ENCODE measurements at regions not wholly inside any gene's neighbourhood (a gene's known extent, or its start where the extent isn't known, plus 50 kb on each side); places are given as distances from the start of the nearest gene placed in this dataset.
"Not testable (repeated sequence)": the region's sequence is repeated elsewhere in the genome, so short reads cannot be mapped to it uniquely, and the experiment has no call there.

DNA sequence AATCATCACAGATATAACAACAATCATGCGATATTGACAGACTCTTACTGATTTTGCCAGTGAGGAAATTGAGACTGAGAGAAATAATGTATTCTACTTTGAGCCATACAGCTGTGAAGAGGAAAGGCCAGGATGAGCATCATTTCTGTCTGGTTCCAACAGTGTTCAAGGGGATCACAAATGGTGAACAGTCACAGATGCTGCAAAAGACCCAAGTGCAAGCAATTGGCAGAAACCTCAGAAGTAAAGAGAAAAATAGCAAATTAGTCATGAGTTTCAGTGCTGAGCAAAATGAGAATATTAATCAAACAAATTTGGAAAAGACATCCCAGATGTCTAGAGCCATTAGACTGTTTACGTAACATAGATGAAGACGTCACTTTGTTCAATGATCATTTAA is 114.1 kb downstream of the RAB38 start:
- Histone ChIP-seq H3K27me3 (ENCODE audit: low read depth) (no peaks in the 10 kb centered on the region), H3K27ac (no peak overlapping the region), H3K9me3 (no peaks in the 10 kb centered on the region), H3K36me3 (no peaks in the 10 kb centered on the region), H3K4me3 (no peak overlapping the region), H3K4me1 (no peaks in the 10 kb centered on the region)
- TF ChIP-seq CTCF (IDR thresholded peaks at IDR 0.05): no peak
- DNase-seq: no peak
- intact Hi-C loops (cut with DNase I): no loop called here
- ATAC-seq: no peak

- ATAC-seq: no peak
- no peaks in the 10 kb centered on the region for H3K4me1 ChIP-seq
- no peaks in the 10 kb centered on the region for H3K9me3 ChIP-seq
- no peak for TF ChIP-seq CTCF (IDR thresholded peaks at IDR 0.05)
- no peak overlapping the region for H3K4me3 ChIP-seq
- no peaks in the 10 kb centered on the region for H3K27me3 ChIP-seq (ENCODE audit: low read depth)
- intact Hi-C loops (cut with DNase I): no loop called here
- H3K36me3 ChIP-seq: no peaks in the 10 kb centered on the region
- H3K27ac ChIP-seq: no peak overlapping the region
- DNase-seq: no peak
These were observed 115.9 kb downstream of the RAB38 start for GRCh38 chr11:88059326-88059725.

DNA sequence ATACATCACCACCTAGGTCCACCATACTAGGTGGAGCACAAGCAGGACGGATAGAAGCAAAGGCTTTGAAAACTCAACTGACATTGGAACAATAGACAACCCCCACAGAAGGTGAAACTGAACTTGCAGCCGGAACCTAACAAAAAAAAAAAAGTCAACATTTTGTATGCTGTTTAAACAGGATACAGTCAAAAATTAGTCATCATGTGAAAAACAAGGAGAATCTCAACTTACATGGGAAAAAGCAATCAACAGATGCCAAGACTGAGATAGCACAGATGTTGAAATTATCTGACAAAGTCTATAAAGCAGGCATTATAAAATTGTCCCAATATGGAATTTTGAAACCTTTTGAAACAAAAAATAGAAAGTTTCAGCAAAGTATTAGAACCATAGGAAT is 123.8 kb downstream of the RAB38 start:
- TF ChIP-seq CTCF (IDR thresholded peaks at IDR 0.05): no peak
- ATAC-seq: no peak
- intact Hi-C loops (cut with DNase I): no loop called here

DNA sequence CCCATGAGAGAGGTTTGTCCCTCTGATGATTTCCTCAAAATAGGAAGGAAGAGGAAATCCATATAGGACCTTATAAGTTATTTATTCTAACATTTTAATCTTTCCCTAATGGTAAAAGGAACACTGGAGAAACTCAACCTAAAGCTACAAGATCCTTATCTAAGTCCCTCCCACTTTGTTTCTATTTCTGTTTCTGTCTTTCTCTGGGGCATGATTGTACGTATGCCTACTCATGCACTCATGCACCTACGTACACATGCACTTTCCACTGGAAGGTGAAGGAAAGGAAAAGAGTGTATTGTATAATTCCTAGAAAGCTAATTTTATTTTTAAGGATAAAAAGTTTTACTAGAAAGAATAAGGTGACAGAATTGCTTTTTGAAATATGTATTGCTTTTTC is 125.0 kb downstream of the RAB38 start:
- H3K27ac ChIP-seq: no peak overlapping the region
- ATAC-seq (no peak), DNase-seq (no peak)
- H3K4me3 ChIP-seq: no peak overlapping the region
- H3K4me1 ChIP-seq: no peaks in the 10 kb centered on the region
- intact Hi-C loops (cut with DNase I): no loop called here
- H3K9me3 ChIP-seq: no peaks in the 10 kb centered on the region
- no peaks in the 10 kb centered on the region for H3K36me3 ChIP-seq
- no peaks in the 10 kb centered on the region for H3K27me3 ChIP-seq (ENCODE audit: low read depth)
- no peak for TF ChIP-seq CTCF (IDR thresholded peaks at IDR 0.05)

More for the DNA sequence above, 123.8 kb downstream of the RAB38 start:
- Histone ChIP-seq H3K9me3 (no peaks in the 10 kb centered on the region), H3K4me3 (no peak overlapping the region), H3K27ac (no peak overlapping the region), H3K36me3 (no peaks in the 10 kb centered on the region), H3K4me1 (no peaks in the 10 kb centered on the region), H3K27me3 (ENCODE audit: low read depth) (no peaks in the 10 kb centered on the region)
- DNase-seq: no peak

DNA sequence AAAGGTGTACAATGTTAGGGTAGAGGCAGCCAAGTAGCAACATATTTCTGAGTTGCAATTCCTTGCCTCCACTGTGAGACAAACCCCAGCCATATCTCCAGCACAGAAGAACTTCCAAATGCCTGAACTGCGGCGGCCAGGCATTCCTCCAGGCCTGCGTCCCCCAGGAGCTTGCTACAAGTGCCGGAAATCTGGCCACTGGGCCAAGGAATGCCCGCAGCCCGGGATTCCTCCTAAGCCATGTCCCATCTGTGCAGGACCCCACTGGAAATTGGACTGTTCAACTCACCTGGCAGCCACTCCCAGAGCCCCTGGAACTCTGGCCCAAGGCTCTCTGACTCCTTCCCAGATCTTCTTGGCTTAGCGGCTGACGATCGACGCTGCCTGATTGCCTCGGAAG is 130.0 kb downstream of the RAB38 start:
- H3K9me3 ChIP-seq; H3K4me1 ChIP-seq; H3K36me3 ChIP-seq; H3K27ac ChIP-seq; DNase-seq; intact Hi-C loops (cut with DNase I); ATAC-seq; H3K4me3 ChIP-seq; H3K27me3 ChIP-seq (ENCODE audit: low read depth): not testable (repeated sequence)

DNA sequence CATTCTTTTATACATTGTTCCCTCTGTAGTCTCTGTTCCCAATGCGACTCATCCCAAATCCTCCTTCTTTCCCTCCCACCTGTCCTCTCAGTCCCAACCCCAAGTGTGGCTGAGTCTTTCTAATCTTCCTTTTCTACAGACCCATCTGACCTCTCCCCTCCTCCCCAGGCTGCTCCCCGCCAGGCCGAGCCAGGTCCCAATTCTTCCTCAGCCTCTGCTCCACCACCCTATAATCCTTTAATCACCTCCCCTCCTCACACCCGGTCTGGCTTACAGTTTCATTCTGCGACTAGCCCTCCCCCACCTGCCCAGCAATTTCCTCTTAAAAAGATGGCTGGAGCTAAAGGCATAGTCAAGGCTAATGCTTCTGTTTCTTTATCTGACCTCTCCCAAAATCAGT is 130.6 kb downstream of the RAB38 start:
- H3K36me3 ChIP-seq; H3K4me3 ChIP-seq; H3K9me3 ChIP-seq; H3K27me3 ChIP-seq (ENCODE audit: low read depth); DNase-seq; intact Hi-C loops (cut with DNase I); H3K4me1 ChIP-seq; ATAC-seq; H3K27ac ChIP-seq: not testable (repeated sequence)

- DNase-seq (no peak), ATAC-seq (no peak)
- intact Hi-C loops (cut with DNase I): no loop called here
- Histone ChIP-seq H3K27me3 (ENCODE audit: low read depth) (no peaks in the 10 kb centered on the region), H3K4me3 (no peak overlapping the region), H3K4me1 (no peaks in the 10 kb centered on the region), H3K27ac (no peak overlapping the region), H3K36me3 (no peaks in the 10 kb centered on the region), H3K9me3 (no peaks in the 10 kb centered on the region)
- no peak for TF ChIP-seq CTCF (IDR thresholded peaks at IDR 0.05)
These were observed 132.1 kb downstream of the RAB38 start for GRCh38 chr11:88043149-88043548.
